Adrenal gland (tissue), 5 donors: ENCODE measurements at regions not wholly inside any gene's neighbourhood (a gene's known extent, or its start where the extent isn't known, plus 50 kb on each side); places are given as distances from the start of the nearest gene placed in this dataset.

Experiments
- POLR2A ChIP-seq, 2 donors: fragments of 450-650 bp; IDR thresholded peaks; one replicate each; pipeline ENCODE4 v1.6.1; 2017; ENCODE audit warnings: antibody characterized with exemption in 2 of 2, mild to moderate bottlenecking in 2 of 2, moderate library complexity in 1 of 2
- TF ChIP-seq, protein P1 (sequence below), 6 experiments: fragments of 450-650 bp in 4 of 6; fragments of 200-600 bp in 2 of 6; sonication (generic) in 1 of 6; IDR thresholded peaks; 1 replicate in 5 of 6; 2 replicates in 1 of 6; pipeline versions ENCODE4 v1.5.1 to v1.8.0; 2016 to 2021; ENCODE audit warnings: antibody characterized with exemption in 6 of 6, mild to moderate bottlenecking in 2 of 6, moderate library complexity in 1 of 6
- donor health status: DM: no; HTN: no; CAD: no.

DNA sequence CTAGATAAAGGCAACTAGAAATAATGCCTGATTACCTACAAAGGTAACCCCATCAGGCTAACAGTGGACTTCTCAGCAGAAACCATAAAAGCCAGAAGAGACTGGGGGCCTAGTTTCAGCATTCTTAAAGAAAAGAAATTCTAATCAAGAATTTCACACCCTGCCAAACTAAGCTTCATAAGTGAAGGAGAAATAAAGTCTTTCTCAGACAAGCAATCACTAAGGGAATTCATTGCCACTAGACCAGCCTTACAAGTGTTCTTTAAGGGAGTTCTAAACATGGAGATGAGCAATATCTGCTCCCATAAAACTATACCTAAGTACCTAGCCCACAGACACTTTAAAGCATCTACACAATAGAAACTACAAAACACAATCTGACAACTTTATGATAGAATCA is 823.5 kb downstream of the PCDH17 start:
- TF ChIP-seq POLR2A (IDR thresholded peaks at IDR 0.05): no peak
- TF ChIP-seq, protein P1, sequence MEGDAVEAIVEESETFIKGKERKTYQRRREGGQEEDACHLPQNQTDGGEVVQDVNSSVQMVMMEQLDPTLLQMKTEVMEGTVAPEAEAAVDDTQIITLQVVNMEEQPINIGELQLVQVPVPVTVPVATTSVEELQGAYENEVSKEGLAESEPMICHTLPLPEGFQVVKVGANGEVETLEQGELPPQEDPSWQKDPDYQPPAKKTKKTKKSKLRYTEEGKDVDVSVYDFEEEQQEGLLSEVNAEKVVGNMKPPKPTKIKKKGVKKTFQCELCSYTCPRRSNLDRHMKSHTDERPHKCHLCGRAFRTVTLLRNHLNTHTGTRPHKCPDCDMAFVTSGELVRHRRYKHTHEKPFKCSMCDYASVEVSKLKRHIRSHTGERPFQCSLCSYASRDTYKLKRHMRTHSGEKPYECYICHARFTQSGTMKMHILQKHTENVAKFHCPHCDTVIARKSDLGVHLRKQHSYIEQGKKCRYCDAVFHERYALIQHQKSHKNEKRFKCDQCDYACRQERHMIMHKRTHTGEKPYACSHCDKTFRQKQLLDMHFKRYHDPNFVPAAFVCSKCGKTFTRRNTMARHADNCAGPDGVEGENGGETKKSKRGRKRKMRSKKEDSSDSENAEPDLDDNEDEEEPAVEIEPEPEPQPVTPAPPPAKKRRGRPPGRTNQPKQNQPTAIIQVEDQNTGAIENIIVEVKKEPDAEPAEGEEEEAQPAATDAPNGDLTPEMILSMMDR (IDR thresholded peaks at IDR 0.05): no peak
